WTC11 (cell line): ENCODE measurements at regions not wholly inside any gene's neighbourhood (a gene's known extent, or its start where the extent isn't known, plus 50 kb on each side); places are given as distances from the start of the nearest gene placed in this dataset.

ENCODE experiments used
- ATAC-seq: fragments of 200-7000 bp; cut with Tn5 transposase; 2 replicates; pipeline ENCODE4 v1.10.0; 2021; ENCODE audit warnings: mild to moderate bottlenecking, moderate library complexity
- CTCF ChIA-PET: fragments of 300-600 bp; sonication (Branson Sonifier 250); formaldehyde crosslinking; loops from one replicate; lab custom pipeline; 2021; ENCODE audit warnings: antibody characterized with exemption; lab: Charles Lee
- POLR2A ChIA-PET: fragments of 350-600 bp; sonication (Branson Sonifier 250); formaldehyde crosslinking; loops from one replicate; lab custom pipeline; 2021; ENCODE audit warnings: antibody characterized with exemption; lab: Charles Lee
- DNase-seq: peaks from one replicate; pipeline ENCODE4 v3.0.0; 2021; ENCODE audit warnings: low spot score
- H3K27ac Mint-ChIP-seq: 2 replicates; pipeline ENCODE4 v1.8.0; 2021; ENCODE audit warnings: mixed read lengths
- H3K27me3 Mint-ChIP-seq: 2 replicates; pipeline ENCODE4 v1.8.0; 2021; ENCODE audit warnings: low read depth, mild to moderate bottlenecking, moderate library complexity, mixed read lengths
- H3K36me3 Mint-ChIP-seq: 2 replicates; pipeline ENCODE4 v1.8.0; 2021; ENCODE audit warnings: mixed read lengths
- H3K4me1 Mint-ChIP-seq: 2 replicates; pipeline ENCODE4 v1.8.0; 2022; ENCODE audit warnings: mixed read lengths
- H3K4me3 Mint-ChIP-seq: 2 replicates; pipeline ENCODE4 v1.8.0; 2021; ENCODE audit warnings: mild to moderate bottlenecking, moderate library complexity, mixed read lengths
- H3K9me3 Mint-ChIP-seq: 2 replicates; pipeline ENCODE4 v1.8.0; 2021; ENCODE audit warnings: mixed read lengths
- AFF4 ChIP-seq: sonication (generic); formaldehyde crosslinking; IDR thresholded peaks from 2 replicates; pipeline ENCODE4 v1.8.1; 2023; ENCODE audit warnings: mild to moderate bottlenecking, missing genetic modification reagents, borderline replicate concordance
- ELF4 ChIP-seq: sonication (generic); formaldehyde crosslinking; IDR thresholded peaks from 2 replicates; pipeline ENCODE4 v1.8.1; 2022; ENCODE audit warnings: low read depth, mild to moderate bottlenecking, moderate library complexity, missing genetic modification reagents
- FOXP1 ChIP-seq: sonication (generic); formaldehyde crosslinking; IDR thresholded peaks from 2 replicates; pipeline ENCODE4 v1.8.0; 2022; ENCODE audit warnings: missing genetic modification reagents, mild to moderate bottlenecking, moderate library complexity, borderline replicate concordance
- FOXP4 ChIP-seq: sonication (generic); formaldehyde crosslinking; IDR thresholded peaks from 2 replicates; pipeline ENCODE4 v1.8.0; 2022; ENCODE audit warnings: mild to moderate bottlenecking, missing genetic modification reagents
- NFYB ChIP-seq: sonication (generic); formaldehyde crosslinking; conservative IDR thresholded peaks from 2 replicates; pipeline ENCODE4 v1.8.0; 2022; ENCODE audit warnings: low read depth, missing genetic modification reagents
- SMAD3 ChIP-seq: sonication (generic); formaldehyde crosslinking; IDR thresholded peaks from 2 replicates; pipeline ENCODE4 v1.8.0; 2022; ENCODE audit warnings: missing genetic modification reagents, mild to moderate bottlenecking, borderline replicate concordance
- SMAD4 ChIP-seq: sonication (generic); formaldehyde crosslinking; IDR thresholded peaks from 2 replicates; pipeline ENCODE4 v1.8.0; 2022; ENCODE audit warnings: mild to moderate bottlenecking, missing genetic modification reagents
- ZBTB21 ChIP-seq: sonication (generic); formaldehyde crosslinking; IDR thresholded peaks from 2 replicates; pipeline ENCODE4 v1.8.1; 2023; ENCODE audit warnings: mild to moderate bottlenecking, missing genetic modification reagents, borderline replicate concordance
- ZNF317 ChIP-seq: sonication (generic); formaldehyde crosslinking; IDR thresholded peaks from 2 replicates; pipeline ENCODE4 v1.8.1; 2023; ENCODE audit warnings: low read depth, mild to moderate bottlenecking, moderate library complexity, missing genetic modification reagents, borderline replicate concordance
- ZNF423 ChIP-seq: fragments of 250-450 bp; sonication (Bioruptor Pico); IDR thresholded peaks from 2 replicates; pipeline ENCODE4 v2.1.2; 2022; ENCODE audit warnings: mild to moderate bottlenecking, moderate library complexity
- ZNF512 ChIP-seq: sonication (generic); formaldehyde crosslinking; IDR thresholded peaks from 2 replicates; pipeline ENCODE4 v1.8.1; 2022; ENCODE audit warnings: missing genetic modification reagents, borderline replicate concordance
- ZNF532 ChIP-seq: fragments of 250-450 bp; sonication (Bioruptor Pico); IDR thresholded peaks from 2 replicates; pipeline ENCODE4 v1.9.0; 2021; ENCODE audit warnings: mild to moderate bottlenecking, borderline replicate concordance
- TF ChIP-seq, protein P1 (sequence below): sonication (generic); formaldehyde crosslinking; IDR thresholded peaks from 2 replicates; pipeline ENCODE4 v1.8.1; 2023; ENCODE audit warnings: mild to moderate bottlenecking, missing genetic modification reagents
- TF ChIP-seq, protein P2 (sequence below): sonication (generic); formaldehyde crosslinking; IDR thresholded peaks from 2 replicates; pipeline ENCODE4 v1.8.0; 2022; ENCODE audit warnings: mild to moderate bottlenecking, missing genetic modification reagents
- TF ChIP-seq, protein P3 (sequence below): sonication (generic); formaldehyde crosslinking; IDR thresholded peaks from 2 replicates; pipeline ENCODE4 v1.8.1; 2022; ENCODE audit warnings: mild to moderate bottlenecking, moderate library complexity, missing genetic modification reagents
- TF ChIP-seq, protein P4 (sequence below): sonication (generic); formaldehyde crosslinking; IDR thresholded peaks from 2 replicates; pipeline ENCODE4 v1.8.0; 2023; ENCODE audit warnings: mild to moderate bottlenecking, missing genetic modification reagents

GRCh38 chr18:39801010-39801409 lies 2154.0 kb upstream of the PIK3C3 start (continued):
- TF ChIP-seq ZNF532 (CRISPR knock-in tag) (no peak), ELF4 (CRISPR knock-in tag) (no peak)

- peaks cover 42% of the 10 kb centered on the region for H3K4me1 Mint-ChIP-seq
- ChIA-PET POLR2A (interaction anchor here (0.6 to 0.7 kb wide), 2 partner anchors 56 to 67 kb away, joined by 3 to 6 read pairs; no protein-coding TSS in a partner anchor), CTCF (interaction anchor here (0.5 to 1.0 kb wide), 3 partner anchors 171 to 614 kb away, joined by 3 to 5 read pairs (median 4); no protein-coding TSS in a partner anchor)
- peak overlapping the region; percentile 87 for H3K4me3 Mint-ChIP-seq
- H3K36me3 Mint-ChIP-seq: peaks cover 28% of the 10 kb centered on the region
- no peaks in the 10 kb centered on the region; the same call in 1 of the 2 replicates for H3K27me3 Mint-ChIP-seq
- H3K27ac Mint-ChIP-seq: peak overlapping the region; percentile 49; the same call in 1 of the 2 replicates
- ATAC-seq: 0 out of 2 replicates have a peak, but pooled peaks have one; percentile 9
- no peak for DNase-seq
- H3K9me3 Mint-ChIP-seq: peaks cover 30% of the 10 kb centered on the region
- no peak for TF ChIP-seq AFF4 (CRISPR knock-in tag)
- TF ChIP-seq ZBTB21: no peak
- TF ChIP-seq FOXP1: no peak
- TF ChIP-seq, protein P1, sequence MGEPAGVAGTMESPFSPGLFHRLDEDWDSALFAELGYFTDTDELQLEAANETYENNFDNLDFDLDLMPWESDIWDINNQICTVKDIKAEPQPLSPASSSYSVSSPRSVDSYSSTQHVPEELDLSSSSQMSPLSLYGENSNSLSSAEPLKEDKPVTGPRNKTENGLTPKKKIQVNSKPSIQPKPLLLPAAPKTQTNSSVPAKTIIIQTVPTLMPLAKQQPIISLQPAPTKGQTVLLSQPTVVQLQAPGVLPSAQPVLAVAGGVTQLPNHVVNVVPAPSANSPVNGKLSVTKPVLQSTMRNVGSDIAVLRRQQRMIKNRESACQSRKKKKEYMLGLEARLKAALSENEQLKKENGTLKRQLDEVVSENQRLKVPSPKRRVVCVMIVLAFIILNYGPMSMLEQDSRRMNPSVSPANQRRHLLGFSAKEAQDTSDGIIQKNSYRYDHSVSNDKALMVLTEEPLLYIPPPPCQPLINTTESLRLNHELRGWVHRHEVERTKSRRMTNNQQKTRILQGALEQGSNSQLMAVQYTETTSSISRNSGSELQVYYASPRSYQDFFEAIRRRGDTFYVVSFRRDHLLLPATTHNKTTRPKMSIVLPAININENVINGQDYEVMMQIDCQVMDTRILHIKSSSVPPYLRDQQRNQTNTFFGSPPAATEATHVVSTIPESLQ (CRISPR knock-in tag): no peak
- TF ChIP-seq ZNF423: no peak
- TF ChIP-seq FOXP4 (CRISPR knock-in tag): no peak
- no peak for TF ChIP-seq ZNF317
- TF ChIP-seq, protein P2, sequence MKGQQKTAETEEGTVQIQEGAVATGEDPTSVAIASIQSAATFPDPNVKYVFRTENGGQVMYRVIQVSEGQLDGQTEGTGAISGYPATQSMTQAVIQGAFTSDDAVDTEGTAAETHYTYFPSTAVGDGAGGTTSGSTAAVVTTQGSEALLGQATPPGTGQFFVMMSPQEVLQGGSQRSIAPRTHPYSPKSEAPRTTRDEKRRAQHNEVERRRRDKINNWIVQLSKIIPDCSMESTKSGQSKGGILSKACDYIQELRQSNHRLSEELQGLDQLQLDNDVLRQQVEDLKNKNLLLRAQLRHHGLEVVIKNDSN: no peak
- TF ChIP-seq NFYB (CRISPR knock-in tag): no peak
- TF ChIP-seq ZNF512 (CRISPR knock-in tag): no peak
- TF ChIP-seq, protein P3, sequence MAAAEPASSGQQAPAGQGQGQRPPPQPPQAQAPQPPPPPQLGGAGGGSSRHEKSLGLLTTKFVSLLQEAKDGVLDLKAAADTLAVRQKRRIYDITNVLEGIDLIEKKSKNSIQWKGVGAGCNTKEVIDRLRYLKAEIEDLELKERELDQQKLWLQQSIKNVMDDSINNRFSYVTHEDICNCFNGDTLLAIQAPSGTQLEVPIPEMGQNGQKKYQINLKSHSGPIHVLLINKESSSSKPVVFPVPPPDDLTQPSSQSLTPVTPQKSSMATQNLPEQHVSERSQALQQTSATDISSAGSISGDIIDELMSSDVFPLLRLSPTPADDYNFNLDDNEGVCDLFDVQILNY: no peak
- TF ChIP-seq SMAD3 (CRISPR knock-in tag): no peak
- TF ChIP-seq, protein P4, sequence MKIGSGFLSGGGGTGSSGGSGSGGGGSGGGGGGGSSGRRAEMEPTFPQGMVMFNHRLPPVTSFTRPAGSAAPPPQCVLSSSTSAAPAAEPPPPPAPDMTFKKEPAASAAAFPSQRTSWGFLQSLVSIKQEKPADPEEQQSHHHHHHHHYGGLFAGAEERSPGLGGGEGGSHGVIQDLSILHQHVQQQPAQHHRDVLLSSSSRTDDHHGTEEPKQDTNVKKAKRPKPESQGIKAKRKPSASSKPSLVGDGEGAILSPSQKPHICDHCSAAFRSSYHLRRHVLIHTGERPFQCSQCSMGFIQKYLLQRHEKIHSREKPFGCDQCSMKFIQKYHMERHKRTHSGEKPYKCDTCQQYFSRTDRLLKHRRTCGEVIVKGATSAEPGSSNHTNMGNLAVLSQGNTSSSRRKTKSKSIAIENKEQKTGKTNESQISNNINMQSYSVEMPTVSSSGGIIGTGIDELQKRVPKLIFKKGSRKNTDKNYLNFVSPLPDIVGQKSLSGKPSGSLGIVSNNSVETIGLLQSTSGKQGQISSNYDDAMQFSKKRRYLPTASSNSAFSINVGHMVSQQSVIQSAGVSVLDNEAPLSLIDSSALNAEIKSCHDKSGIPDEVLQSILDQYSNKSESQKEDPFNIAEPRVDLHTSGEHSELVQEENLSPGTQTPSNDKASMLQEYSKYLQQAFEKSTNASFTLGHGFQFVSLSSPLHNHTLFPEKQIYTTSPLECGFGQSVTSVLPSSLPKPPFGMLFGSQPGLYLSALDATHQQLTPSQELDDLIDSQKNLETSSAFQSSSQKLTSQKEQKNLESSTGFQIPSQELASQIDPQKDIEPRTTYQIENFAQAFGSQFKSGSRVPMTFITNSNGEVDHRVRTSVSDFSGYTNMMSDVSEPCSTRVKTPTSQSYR (CRISPR knock-in tag): no peak
- no peak for TF ChIP-seq SMAD4 (CRISPR knock-in tag)
These were observed 2156.0 kb upstream of the PIK3C3 start for GRCh38 chr18:39799006-39799405.
